GM12891 (cell line): ENCODE measurements at regions not wholly inside any gene's neighbourhood (a gene's known extent, or its start where the extent isn't known, plus 50 kb on each side); places are given as distances from the start of the nearest gene placed in this dataset.
"Not testable (repeated sequence)": the region's sequence is repeated elsewhere in the genome, so short reads cannot be mapped to it uniquely, and the experiment has no call there.

ENCODE experiments used
- DNase-seq: peaks from one replicate; pipeline ENCODE4 v3.0.0; 2011; ENCODE audit warnings: low spot score; ENCODE audit not compliant: insufficient read length
- FAIRE-seq: peaks from 2 replicates; lab custom pipeline; 2011; peaks lifted over from hg19 to GRCh38; lab: Jason Lieb, UNC
- PAX5 ChIP-seq: IDR thresholded peaks from 2 replicates; pipeline ENCODE4 v1.6.1; 2011; ENCODE audit warnings: low read length, moderate library complexity, mild to moderate bottlenecking; ENCODE audit not compliant: insufficient read depth, severe bottlenecking
- POLR2A ChIP-seq: IDR thresholded peaks from 2 replicates; pipeline ENCODE4 v1.6.1; 2011; ENCODE audit warnings: low read depth, low read length, control low read depth
- POLR2AphosphoS5 ChIP-seq: IDR thresholded peaks from 2 replicates; pipeline ENCODE4 v1.6.1; 2011; ENCODE audit warnings: low read depth, low read length, control low read depth
- POU2F2 ChIP-seq: IDR thresholded peaks from 2 replicates; pipeline ENCODE4 v1.6.1; 2011; ENCODE audit warnings: low read depth, mild to moderate bottlenecking, control low read depth, low read length, moderate library complexity
- SPI1 ChIP-seq: IDR thresholded peaks from 2 replicates; pipeline ENCODE4 v1.6.1; 2011; ENCODE audit warnings: low read depth, low read length, control low read depth
- TAF1 ChIP-seq: IDR thresholded peaks from 2 replicates; pipeline ENCODE4 v1.6.1; 2011; ENCODE audit warnings: low read depth, low read length, control low read depth

DNA sequence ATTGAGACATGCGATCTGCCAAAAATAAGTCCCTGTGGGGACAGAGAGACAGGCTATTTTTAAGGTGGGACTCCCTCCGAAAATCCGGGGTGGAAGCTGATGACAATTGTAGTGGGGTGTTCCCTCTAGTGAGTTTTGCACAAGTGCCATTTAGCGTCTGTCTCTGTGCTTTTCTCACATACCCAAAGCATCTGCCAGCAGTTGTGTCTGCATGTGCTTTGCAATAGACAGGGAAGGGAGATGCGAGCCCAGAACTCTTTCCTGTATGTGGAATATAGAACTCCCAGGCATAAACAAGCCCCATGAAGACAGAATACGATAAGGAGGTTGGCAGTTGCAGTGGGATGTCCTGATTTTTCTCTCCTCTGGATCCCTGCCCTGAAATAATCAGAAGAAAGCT lies 282.7 kb upstream of the XYLT1 start:
- no peak for FAIRE-seq
- DNase-seq: no peak
- TF ChIP-seq POLR2AphosphoS5: no peak
- no peak for TF ChIP-seq POLR2A
- no peak for TF ChIP-seq PAX5
- TF ChIP-seq POU2F2: no peak
- no peak for TF ChIP-seq SPI1
- TF ChIP-seq TAF1: no peak

DNA sequence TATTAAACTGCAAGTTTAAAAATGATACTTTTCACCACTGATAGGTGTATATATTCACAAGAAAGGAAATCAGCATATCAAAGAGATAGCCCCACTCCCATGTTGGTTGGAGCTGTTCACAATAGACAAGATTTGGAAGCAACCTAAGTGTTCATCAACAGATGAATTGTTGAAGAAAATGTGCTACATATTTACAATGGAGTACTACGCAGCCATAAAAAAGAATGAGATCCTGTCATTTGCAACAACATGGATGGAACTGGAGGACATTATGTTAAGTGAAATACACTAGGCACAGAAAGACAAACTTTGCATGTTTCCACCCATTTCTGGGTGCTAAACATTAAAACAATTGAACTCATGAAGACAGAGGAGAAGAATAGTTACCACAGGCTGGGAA lies 278.9 kb upstream of the XYLT1 start:
- DNase-seq: no peak
- TF ChIP-seq POLR2A: no peak
- TF ChIP-seq POLR2AphosphoS5: no peak
- no peak for TF ChIP-seq TAF1
- TF ChIP-seq SPI1: no peak
- no peak for TF ChIP-seq POU2F2
- TF ChIP-seq PAX5: no peak
- no peak for FAIRE-seq

DNA sequence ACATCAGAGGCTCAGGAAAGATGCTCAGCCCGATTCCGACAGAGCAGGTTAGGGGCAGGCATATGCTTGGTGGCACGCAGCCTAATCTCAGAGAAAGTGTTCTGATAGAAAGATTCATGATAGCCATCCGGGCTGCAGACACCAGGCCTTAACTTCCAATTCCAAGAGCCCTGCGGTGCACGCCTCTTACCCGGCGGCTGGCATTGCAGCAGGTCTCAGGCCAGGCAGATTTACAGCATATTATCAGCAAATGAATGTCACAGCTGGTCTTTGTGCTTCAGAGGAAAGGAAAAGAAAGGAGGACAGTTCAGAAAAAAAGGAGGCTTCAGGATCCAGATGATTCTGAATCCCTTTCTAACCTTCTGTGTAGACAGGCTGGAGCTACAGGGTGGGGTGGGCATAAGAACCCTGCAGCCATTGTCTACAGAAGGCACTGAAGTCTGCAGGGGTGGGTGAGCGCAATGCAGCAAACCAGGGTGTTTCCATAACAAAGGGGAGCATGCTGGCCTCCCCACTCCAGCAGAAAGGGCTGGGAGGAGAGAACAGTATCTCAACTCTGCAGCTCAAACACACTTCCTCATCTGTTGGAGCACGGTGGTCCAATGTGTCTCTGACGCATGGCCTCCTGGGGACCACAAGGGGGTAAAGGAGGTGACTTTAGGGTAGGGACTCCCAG lies 277.4 kb upstream of the XYLT1 start:
- TF ChIP-seq POU2F2 (no peak), TAF1 (no peak), SPI1 (no peak), PAX5 (no peak), POLR2A (no peak), POLR2AphosphoS5 (no peak)
- DNase-seq (no peak), FAIRE-seq (no peak)

DNA sequence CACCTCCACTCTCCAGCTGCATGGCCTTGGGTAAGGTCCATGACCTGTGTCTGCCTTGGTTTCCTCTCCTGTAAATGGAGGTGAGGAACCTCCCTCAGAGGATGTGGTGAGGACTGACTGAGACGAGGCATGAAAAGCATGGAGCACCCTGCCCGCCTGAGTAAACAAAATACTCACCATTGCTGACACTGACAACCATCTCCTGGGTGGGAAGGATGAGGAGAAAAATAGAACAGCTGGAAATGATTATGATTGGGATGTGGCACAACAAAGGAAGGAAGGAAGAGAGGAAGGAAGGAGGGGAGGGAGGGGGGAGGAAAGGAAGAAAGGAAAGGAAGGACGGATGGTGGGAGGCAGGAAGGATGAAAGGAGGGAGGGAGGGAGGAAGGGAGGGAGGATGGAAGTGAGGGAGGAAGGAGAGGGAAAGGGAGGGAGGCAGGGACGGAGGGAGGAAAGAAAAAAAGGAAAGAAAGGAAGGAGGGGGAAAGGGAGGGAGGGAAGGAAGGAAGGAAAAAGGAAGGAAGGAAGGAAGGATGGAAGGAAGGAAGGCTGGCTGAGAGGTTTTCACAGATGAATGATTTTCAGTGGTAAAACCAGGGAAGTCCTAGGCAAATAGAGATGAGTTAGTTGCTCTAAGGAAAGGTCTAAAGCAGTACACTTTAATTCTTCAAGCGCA lies 276.5 kb upstream of the XYLT1 start:
- TF ChIP-seq SPI1 (no peak), POLR2AphosphoS5 (no peak), PAX5 (no peak), POU2F2 (no peak), POLR2A (no peak), TAF1 (no peak)
- no peak for FAIRE-seq

DNA sequence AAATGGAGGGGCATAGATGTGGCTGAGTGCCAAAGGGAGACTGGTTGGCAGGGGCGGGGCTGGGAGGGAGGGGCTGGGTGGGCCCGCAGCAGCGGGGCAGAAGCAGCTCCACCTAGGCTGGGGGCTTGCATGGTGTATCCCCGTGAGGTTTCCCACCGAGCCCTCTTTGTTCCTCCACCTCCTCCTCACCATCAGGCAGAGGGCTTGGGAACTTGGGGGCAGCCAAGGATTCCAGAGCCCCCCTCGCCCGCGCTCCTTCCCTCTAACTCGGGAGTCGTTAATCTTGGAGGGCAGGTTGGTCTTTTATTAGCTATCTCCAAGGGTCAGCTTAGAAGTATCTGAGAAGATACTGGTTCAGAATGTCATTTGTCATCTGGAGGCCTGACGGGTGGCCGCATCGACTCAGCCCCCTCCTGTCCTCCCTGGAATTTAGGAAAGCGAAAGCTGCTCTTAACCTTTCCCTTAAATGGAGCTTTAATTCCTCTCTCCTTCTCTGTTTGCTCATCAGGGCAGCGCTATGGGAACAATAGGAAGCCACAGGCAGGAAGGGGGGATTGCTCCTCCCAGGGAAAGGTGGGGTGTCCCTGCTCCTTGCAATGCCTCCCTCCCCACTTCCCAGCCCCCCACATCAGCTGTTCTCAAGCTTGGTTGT lies 274.3 kb upstream of the XYLT1 start:
- DNase-seq: no peak
- FAIRE-seq: no peak
- no peak for TF ChIP-seq POLR2A
- TF ChIP-seq SPI1: no peak
- TF ChIP-seq POLR2AphosphoS5: no peak
- no peak for TF ChIP-seq POU2F2
- no peak for TF ChIP-seq TAF1
- no peak for TF ChIP-seq PAX5

More for the DNA sequence above, 276.5 kb upstream of the XYLT1 start:
- no peak for DNase-seq

DNA sequence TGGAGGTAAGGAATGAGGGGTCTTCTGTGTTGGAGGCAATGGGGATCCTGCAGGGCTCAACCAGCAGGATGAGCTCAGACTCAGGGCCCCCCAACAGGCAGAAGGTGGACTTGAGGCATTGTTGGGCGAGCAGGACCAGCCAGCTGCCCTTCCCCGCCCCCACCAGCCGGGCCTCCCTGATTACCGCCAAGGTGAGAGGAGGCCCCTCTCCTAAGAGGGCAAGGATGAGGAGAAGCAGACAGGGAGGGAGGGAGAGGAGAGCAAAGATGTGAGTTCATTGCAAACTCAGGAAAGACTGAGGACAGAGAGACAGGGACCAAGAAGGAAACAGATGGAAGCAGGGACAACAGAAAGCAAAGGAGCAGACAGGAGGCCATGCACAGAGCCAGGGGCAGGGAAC lies 272.8 kb upstream of the XYLT1 start:
- DNase-seq: no peak
- no peak for FAIRE-seq
- no peak for TF ChIP-seq POU2F2
- TF ChIP-seq TAF1: no peak
- TF ChIP-seq POLR2AphosphoS5: no peak
- TF ChIP-seq POLR2A: no peak
- TF ChIP-seq SPI1: no peak
- no peak for TF ChIP-seq PAX5

DNA sequence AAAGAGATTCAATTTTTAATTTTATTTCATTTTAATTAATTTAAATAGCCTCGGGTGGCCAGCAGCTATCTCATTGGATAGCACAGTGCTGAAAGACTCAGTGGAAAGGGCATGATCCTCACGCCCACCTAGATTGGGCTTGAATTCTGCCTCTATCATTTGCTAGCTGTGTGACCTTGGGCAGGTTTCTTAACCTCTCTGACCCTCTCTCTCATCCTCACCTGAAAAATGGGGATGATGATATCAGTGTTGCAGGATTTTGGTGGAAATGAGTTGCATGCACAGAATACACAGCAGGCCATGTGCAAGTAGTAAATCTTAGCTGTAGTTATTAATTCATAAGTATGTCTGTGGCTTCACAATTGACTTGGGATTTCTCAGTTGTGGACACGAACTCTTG lies 272.4 kb upstream of the XYLT1 start:
- TF ChIP-seq POU2F2 (no peak), SPI1 (no peak), TAF1 (no peak)
- no peak for FAIRE-seq
- no peak for DNase-seq

DNA sequence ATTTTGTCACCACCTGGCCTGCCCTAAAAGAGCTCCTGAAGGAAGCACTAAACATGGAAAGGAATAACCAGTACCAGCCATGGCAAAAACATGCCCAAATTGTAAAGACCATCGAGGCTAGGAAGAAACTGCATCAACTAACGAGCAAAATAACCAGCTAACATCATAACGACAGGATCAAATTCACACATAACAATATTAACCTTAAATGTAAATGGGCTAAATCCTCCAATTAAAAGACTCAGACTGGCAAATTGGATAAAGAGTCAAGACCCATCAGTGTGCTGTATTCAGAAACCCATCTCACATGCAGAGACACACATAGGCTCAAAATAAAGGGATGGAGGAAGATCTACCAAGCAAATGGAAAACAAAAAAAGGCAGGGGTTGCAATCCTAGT lies 264.3 kb upstream of the XYLT1 start:
- FAIRE-seq, DNase-seq: not testable (repeated sequence)

DNA sequence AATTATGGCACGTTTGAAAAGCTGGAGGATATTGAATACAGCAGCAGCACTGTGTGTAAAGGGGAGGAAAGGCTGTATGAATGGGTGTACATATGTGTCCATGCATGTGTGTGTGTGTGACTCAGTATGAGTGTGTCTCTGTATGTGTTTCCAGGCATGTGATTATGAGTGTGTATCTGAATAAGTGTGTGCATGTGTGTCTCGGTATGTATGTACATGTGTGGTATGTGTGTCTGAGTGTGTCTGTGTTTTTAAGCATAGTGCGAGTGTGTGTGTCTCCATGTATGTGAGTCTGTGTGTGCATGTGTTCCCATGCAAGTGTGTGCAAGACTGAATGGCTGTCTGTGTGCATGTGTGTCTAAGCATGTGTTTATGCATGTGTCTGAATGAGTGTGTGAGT lies 259.1 kb upstream of the XYLT1 start:
- DNase-seq: no peak
- no peak for TF ChIP-seq SPI1
- TF ChIP-seq TAF1: no peak
- FAIRE-seq: no peak

DNA sequence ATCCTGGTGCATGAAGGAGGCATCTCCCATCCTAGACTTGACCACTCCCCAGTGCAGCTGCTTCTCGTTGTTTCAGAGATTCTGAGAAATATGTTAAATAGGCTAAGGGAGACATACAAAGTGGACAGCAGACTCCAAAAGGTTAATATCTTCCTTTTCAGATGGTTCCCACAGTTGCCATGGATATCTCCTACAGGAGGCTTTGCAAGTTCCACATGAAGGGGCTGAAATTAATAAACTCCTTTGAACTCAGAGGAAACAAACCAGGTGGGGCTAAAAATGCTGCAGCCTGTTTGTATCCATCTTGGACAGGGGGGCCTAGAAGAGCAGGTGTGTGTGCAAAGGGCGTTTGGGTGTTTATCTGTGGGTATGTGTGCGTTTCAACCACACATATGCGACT lies 257.4 kb upstream of the XYLT1 start:
- FAIRE-seq (no peak), DNase-seq (no peak)
- TF ChIP-seq SPI1 (no peak), POU2F2 (no peak), POLR2A (no peak), POLR2AphosphoS5 (no peak), PAX5 (no peak), TAF1 (no peak)
